ENCODE measurements at regions not wholly inside any gene's neighbourhood (a gene's known extent, or its start where the extent isn't known, plus 50 kb on each side); places are given as distances from the start of the nearest gene placed in this dataset.

- DNase-seq = no peak
These were observed 261.4 kb upstream of the ZP4 start for GRCh38 chr1:238152119-238152518.

- DNase-seq = no peak
These were observed 252.3 kb upstream of the ZP4 start for GRCh38 chr1:238143038-238143437.

GRCh38 chr1:238141353-238141752 lies 250.6 kb upstream of the ZP4 start:
- no peak for DNase-seq

- no peak for DNase-seq
These were observed 249.0 kb upstream of the ZP4 start for GRCh38 chr1:238139713-238140112.

GRCh38 chr1:238138059-238138626 lies 247.4 kb upstream of the ZP4 start:
- DNase-seq = no peak

GRCh38 chr1:238135708-238136664 lies 245.3 kb upstream of the ZP4 start:
- DNase-seq = no peak

GRCh38 chr1:238129677-238130076 lies 239.0 kb upstream of the ZP4 start:
- no peak for DNase-seq

GRCh38 chr1:238123201-238123600 lies 232.5 kb upstream of the ZP4 start:
- DNase-seq = no peak

- no peak for DNase-seq
These were observed 229.1 kb upstream of the ZP4 start for GRCh38 chr1:238119861-238120260.

- no peak for DNase-seq
These were observed 228.3 kb upstream of the ZP4 start for GRCh38 chr1:238119060-238119459.

- no peak for DNase-seq
These were observed 225.1 kb upstream of the ZP4 start for GRCh38 chr1:238115852-238116251.

GRCh38 chr1:238112952-238113621 lies 222.4 kb upstream of the ZP4 start:
- no peak for DNase-seq

GRCh38 chr1:238111516-238111915 lies 220.8 kb upstream of the ZP4 start:
- no peak for DNase-seq

GRCh38 chr1:238111081-238111480 lies 220.4 kb upstream of the ZP4 start:
- DNase-seq = no peak

- DNase-seq = no peak
These were observed 217.7 kb upstream of the ZP4 start for GRCh38 chr1:238108417-238108816.

- no peak for DNase-seq
These were observed 216.6 kb upstream of the ZP4 start for GRCh38 chr1:238107322-238107721.

GRCh38 chr1:238104752-238105151 lies 214.0 kb upstream of the ZP4 start:
- no peak for DNase-seq

GRCh38 chr1:238101923-238102322 lies 211.2 kb upstream of the ZP4 start:
- no peak for DNase-seq

GRCh38 chr1:238099871-238100270 lies 209.1 kb upstream of the ZP4 start:
- DNase-seq = no peak

- no peak for DNase-seq
These were observed 198.9 kb upstream of the ZP4 start for GRCh38 chr1:238089615-238090014.

GRCh38 chr1:238088560-238089290 lies 198.0 kb upstream of the ZP4 start:
- DNase-seq = no peak

GRCh38 chr1:238073991-238074390 lies 183.3 kb upstream of the ZP4 start:
- no peak for DNase-seq

- no peak for DNase-seq
These were observed 180.3 kb upstream of the ZP4 start for GRCh38 chr1:238071061-238071460.
